ENCODE measurements at regions not wholly inside any gene's neighbourhood (a gene's known extent, or its start where the extent isn't known, plus 50 kb on each side); places are given as distances from the start of the nearest gene placed in this dataset.
"Not testable (repeated sequence)": the region's sequence is repeated elsewhere in the genome, so short reads cannot be mapped to it uniquely, and the experiment has no call there.

GRCh38 chr22:26770624-26771023 lies 113.2 kb downstream of the MIAT start:
- DNase-seq = no peak

- not testable (repeated sequence) for DNase-seq
Measured at GRCh38 chr22:26773054-26773453, 115.7 kb downstream of the MIAT start.

DNA sequence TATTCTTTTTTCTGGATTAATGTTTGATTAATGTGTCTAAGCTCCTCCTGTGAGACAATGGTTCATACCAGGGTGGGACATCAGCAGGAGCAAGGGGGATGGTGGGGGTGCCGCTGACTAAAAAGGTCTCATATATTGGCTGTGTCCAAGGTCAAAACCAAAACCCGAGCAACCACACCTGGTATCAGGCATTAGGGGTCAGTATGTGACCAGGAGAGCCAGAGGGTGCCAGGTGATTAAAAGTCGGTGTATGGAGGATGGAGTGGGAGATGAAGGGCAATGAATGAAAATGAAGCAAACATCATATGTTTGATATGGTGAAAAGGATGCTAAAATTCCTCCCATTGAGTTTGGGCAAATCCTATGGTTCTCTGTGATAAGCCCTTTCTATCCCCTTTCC lies 118.0 kb downstream of the MIAT start:
- DNase-seq = no peak

DNA sequence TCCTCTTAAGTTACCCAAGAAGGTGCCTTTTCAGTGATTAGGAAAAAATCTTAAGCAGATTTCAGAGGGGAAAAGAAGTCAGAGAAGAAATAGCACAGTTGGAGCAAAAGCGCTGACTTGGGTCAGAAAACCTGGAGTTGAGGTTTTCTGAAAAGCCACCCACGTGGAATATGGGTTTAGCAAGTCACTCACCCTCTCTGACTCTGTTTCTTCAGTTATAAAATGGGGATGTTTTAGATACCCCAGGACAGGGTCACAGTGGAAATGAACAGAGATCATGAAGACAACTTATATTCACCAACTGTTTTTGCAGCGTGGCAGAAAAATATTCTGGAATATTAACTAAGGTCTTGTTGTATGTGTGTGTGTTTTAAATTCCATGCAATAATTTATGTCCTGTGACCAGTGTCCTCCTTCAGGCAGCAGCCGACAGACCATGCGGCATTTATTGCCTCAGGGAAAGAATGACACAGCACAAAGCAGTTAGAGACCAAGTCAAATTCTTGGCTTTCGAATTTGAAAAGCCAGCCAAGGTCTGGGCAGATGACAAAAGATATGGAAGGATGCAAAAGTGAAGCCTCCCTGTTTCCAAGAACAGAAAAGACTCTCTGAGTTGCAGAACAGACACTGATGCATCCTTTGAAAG lies 119.9 kb downstream of the MIAT start:
- no peak for DNase-seq

- DNase-seq = no peak
Measured at GRCh38 chr22:26778372-26778771, 121.0 kb downstream of the MIAT start.

DNA sequence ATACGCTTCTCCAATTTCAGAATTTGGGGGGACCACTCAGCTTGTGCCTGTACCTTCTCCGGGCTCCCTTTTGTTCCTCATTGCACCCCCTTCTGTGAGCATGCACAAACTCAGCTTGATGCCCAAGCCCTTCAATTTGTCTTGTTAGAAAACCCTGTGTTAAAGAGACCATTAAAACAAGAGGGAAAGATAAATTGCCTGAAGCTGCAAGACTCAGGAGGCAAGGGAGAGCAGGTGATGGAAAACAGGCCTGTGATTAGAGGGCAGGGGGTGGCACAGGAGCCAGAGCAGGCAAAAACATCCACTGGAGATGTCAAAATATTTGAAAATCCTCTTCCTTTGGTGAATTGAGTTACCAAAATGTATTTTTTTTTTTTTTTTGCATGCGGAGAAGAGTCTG lies 121.7 kb downstream of the MIAT start:
- no peak for DNase-seq

- DNase-seq = no peak
Measured at GRCh38 chr22:26779929-26780328, 122.5 kb downstream of the MIAT start.

DNA sequence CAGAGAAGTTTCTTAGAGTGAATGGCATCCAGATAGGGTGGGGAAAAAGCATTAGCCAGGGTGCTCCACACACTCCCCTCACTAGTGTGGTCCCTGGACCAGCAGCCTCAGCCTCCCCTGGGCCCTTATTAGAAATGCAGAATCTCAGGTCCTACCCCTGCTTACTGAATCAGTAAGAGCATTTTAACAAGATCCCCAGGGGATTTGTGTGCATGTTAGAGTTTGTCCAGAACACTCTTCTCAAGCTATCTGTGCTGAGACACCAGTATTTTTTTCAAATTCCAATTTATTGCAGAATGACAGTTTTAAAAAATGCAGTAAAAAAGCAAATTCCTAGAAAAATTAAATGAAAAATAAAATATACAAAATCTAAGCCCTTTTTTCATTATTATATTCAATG lies 123.1 kb downstream of the MIAT start:
- DNase-seq = no peak

GRCh38 chr22:26781062-26781461 lies 123.7 kb downstream of the MIAT start:
- no peak for DNase-seq

DNA sequence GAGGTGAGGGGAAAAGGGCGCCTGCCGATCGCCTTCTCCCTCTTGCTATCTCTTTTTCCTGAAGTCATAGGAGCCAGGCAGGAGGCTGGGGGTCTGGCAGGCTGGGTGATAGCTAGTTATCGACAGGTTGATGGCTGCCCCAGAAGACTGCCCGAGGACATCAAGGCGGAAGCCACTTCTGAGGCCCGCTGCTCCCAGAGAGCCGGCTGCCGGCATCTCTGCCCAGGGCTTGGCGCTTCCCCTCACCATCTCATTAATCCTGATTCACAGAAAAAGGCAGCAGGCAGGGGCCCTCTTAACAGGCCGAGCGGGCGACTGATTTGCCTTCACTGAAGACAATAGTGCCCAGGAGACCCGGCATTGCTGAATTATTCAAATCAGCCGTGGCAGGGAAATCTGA lies 124.2 kb downstream of the MIAT start:
- DNase-seq = no peak

DNA sequence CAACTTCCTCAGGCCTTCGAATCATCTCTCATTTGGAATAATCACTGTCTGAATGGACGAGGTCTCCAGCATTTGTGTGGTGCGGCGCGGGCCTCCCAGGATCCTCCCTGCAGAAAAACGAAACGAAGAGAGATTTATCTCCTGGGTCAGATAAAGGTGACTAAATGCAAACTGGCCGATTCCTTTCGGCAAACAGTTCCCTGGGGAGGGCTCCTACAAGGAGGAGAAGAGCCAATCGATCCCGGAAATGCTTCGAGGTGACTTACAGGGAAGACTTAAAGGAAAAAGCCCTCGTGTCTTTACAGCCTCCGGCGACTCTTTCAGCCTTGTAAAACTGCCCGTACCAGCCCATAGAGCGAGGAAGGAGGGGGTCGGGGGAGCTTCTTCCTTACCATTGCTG lies 126.5 kb downstream of the MIAT start:
- no peak for DNase-seq

DNA sequence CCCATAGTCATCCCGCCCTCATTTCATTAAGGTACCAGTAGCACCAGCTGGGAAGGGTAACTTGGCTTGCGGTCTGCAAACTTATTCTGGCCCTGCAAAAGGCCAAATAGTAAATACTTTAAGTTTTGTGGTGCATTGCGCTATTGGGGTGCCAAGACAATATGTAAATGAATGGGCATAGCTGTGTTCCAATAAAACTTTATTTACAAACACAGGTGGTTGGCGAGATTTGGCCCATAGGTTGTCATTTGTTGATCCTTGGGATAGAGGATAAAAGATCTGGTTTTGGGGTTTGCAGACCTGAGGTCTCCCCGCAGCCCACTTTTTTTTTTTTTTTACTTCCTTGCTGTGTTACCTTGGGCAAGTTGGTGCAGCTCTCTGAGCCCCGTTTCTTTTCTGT lies 127.4 kb downstream of the MIAT start:
- DNase-seq = no peak

DNA sequence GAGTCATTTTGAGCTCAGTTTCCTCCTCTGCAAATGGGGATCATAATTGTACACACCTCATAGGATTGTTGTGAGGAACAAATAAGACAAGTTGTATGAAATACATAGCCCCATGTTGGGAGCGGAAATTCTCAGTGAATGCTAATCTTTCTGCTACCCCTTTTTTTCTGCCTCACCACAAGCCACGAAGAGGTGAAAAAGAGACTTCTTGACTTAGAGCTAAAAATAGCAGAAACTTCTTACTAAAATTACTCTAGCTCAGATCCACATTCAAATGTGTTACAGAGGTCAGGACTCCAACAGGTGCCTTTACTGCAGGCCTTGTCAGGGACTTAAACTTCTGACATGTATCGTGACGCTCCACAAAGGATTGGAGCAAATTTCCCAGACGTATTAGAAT lies 128.5 kb downstream of the MIAT start:
- no peak for DNase-seq

GRCh38 chr22:26786398-26786797 lies 129.0 kb downstream of the MIAT start:
- no peak for DNase-seq

DNA sequence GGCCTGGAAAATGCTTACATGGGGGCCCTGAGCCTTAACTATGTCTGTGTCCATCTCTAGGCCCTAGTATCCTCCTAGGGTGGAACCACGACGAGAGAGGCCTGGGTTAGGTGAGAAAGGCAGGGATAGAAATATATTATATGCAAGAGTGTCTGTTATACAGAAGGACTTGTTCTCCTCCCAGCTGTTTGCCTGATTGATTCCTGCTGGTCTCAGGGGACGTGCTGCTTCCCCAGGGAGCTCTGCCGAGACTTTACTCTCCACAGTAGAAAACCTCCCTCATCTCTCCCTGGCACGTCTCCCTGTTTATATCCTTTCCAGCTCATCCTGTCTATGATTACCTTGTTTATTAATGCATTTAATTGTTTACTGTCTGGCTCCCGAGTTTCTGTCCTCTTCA lies 132.6 kb downstream of the MIAT start:
- DNase-seq = no peak

GRCh38 chr22:26792522-26792921 lies 135.1 kb downstream of the MIAT start:
- no peak for DNase-seq

- no peak for DNase-seq
Measured at GRCh38 chr22:26796785-26797184, 139.4 kb downstream of the MIAT start.

DNA sequence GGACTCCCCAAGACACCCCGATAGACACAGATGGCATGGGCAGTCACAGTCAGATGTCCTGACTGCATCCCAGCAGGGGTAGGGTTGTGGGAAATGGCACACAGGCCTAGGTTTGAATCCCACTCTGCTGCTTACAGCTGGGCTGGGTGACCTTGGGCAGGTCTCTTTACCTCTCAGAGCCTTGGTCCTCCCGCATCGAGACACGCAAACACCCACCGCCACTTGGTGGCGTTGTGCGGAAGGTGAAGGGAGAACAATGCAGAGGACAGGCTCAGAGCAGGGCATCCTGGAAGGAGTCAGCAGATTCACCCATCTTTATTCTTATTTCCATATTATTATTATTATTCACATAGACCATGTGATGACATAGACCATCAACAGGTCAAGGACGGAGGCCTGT lies 140.5 kb downstream of the MIAT start:
- DNase-seq = no peak

DNA sequence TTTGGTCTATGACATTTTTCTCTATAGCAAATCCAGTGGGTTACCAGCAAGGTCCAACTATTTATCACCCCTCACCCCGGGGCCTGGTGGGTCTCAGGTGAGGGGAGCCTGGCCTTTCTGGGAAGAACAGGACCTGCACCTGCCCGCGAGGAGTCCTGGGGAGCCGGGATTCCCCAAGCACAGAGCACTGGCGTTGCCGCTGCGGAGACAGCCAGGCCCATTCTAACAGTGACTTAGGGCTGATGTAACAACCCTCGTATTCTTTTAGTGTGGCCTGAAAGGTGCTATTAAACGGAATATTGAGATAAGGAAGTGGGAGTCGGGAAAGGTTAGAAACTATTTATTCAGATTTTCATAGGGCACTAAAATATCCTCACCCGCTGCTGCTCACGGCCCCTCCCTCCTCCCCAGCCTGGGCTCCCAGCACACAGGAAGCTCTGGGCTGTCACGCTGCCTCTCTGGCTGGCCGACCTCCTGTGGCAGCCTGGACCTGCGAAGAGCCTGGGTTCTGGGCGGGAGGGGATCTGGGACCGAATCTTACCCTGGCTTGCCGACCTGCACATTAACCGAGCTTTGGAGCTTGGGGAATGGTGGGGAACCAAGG lies 141.2 kb downstream of the MIAT start:
- DNase-seq = no peak

DNA sequence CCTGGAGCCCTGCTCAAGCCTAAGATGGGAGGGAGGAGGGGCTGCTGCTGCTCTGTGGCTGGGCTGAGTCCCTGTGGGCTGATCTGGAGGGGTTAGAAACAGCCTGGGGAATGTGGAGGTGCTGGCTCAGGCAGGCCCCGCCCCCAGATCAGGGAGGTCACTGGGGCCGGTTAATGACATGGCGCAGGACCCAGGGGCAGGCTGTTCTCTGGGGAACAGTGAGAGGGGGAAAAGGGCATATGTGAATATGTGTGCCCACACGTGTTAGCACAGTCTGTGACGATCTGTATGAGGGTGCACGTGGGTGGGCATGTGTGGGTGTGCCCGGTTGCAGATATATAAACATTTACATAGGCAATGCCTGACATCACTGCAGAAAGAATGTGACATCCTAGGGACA lies 143.5 kb downstream of the MIAT start:
- DNase-seq = no peak

DNA sequence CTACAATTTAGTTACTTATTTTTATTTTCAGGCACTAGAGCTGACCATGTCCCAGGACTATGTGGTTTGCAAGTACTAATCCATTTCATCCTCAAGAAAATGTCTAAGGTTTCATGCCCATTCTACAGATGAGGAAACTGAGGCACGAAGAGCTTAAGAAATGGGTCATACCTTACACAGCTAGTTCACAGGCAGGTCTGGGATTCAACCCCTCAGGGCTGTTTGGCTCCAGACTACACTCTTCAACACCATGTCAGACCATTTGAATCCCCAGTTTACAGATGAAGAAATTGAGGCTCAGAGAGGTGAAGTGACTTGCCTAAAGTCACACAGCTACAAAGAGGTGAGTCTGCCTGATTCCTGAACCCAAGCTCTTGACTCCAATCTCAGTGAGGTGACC lies 144.1 kb downstream of the MIAT start:
- no peak for DNase-seq

- DNase-seq = no peak
Measured at GRCh38 chr22:26804315-26804714, 146.9 kb downstream of the MIAT start.

- no peak for DNase-seq
Measured at GRCh38 chr22:26804911-26805539, 147.6 kb downstream of the MIAT start.

DNA sequence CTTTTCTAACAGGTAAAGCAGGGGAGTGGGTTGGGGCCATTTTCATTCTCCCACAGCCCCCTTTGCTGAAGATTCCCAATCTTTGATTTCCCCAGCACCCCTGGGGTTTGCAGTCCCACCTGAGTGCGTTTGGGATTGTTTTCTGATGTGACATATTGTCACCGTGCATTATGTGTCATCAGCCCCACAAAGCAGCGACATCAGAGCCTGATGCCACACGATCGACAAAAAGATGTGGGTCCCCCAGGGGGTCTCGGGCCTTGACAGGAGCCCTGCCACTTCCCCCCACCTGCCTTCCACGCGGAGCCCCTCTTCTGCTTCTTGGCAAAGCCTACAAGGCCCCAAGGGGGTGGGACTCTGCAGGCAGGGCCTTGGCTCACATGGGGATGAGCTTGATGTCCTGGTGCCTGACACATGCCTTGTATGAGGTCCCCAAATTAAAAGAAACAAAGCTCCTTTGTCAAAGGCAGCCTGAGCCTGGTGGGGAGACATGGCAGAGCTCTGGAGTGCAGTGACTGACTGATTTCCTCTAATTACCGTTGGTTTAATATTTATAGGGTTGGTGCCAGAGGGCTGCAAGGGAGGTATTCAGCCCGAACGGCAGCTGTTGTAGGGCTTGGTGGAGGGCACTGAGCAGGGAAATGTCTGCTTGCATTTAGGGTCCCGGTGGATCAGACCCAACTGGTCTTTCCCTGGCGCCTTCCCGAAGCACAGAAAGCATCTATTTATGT lies 149.2 kb downstream of the MIAT start:
- DNase-seq = no peak
